ENCODE measurements at regions not wholly inside any gene's neighbourhood (a gene's known extent, or its start where the extent isn't known, plus 50 kb on each side); places are given as distances from the start of the nearest gene placed in this dataset.

GRCh38 chr5:2587189-2588031, 164.1 kb downstream of the IRX2 start:
- TF ChIP-seq POLR2AphosphoS5 (IDR thresholded peaks at IDR 0.05), result no peak
- no peak for TF ChIP-seq CTCF (IDR thresholded peaks at IDR 0.05 in 8 of 11, conservative IDR thresholded peaks at IDR 0.05 in 3 of 11)
- no peak for TF ChIP-seq POLR2A (IDR thresholded peaks at IDR 0.05)

Measured in spleen (tissue), 7 donors.